Glutamatergic neuron (in vitro differentiated cells): ENCODE measurements at regions not wholly inside any gene's neighbourhood (a gene's known extent, or its start where the extent isn't known, plus 50 kb on each side); places are given as distances from the start of the nearest gene placed in this dataset.

Experiments
- DNase-seq: peaks from one replicate; pipeline ENCODE4 v3.0.0; 2022
- H3K27ac Mint-ChIP-seq: one replicate; pipeline ENCODE4 v1.8.0; 2020; ENCODE audit warnings: mild to moderate bottlenecking, mixed read lengths, inconsistent platforms; ENCODE audit not compliant: unreplicated experiment
- H3K27me3 Mint-ChIP-seq: one replicate; pipeline ENCODE4 v1.8.0; 2020; ENCODE audit warnings: mild to moderate bottlenecking, moderate library complexity, mixed read lengths, inconsistent platforms; ENCODE audit not compliant: unreplicated experiment
- H3K36me3 Mint-ChIP-seq: one replicate; pipeline ENCODE4 v1.8.0; 2020; ENCODE audit warnings: mild to moderate bottlenecking, mixed read lengths, inconsistent platforms; ENCODE audit not compliant: unreplicated experiment
- H3K4me1 Mint-ChIP-seq: one replicate; pipeline ENCODE4 v1.8.0; 2020; ENCODE audit warnings: mild to moderate bottlenecking, low read depth, mixed read lengths, inconsistent platforms; ENCODE audit not compliant: unreplicated experiment
- H3K4me3 Mint-ChIP-seq: one replicate; pipeline ENCODE4 v1.8.0; 2020; ENCODE audit warnings: mild to moderate bottlenecking, mixed read lengths, inconsistent platforms; ENCODE audit not compliant: unreplicated experiment
- H3K9me3 Mint-ChIP-seq: one replicate; pipeline ENCODE4 v1.8.0; 2020; ENCODE audit warnings: mild to moderate bottlenecking, moderate library complexity, mixed read lengths, inconsistent platforms; ENCODE audit not compliant: unreplicated experiment
- TF ChIP-seq, protein P1 (sequence below): fragments of 200-600 bp; sonication (generic); IDR thresholded peaks from one replicate; pipeline ENCODE4 v1.5.0; 2021; ENCODE audit not compliant: partially characterized antibody, unreplicated experiment

DNA sequence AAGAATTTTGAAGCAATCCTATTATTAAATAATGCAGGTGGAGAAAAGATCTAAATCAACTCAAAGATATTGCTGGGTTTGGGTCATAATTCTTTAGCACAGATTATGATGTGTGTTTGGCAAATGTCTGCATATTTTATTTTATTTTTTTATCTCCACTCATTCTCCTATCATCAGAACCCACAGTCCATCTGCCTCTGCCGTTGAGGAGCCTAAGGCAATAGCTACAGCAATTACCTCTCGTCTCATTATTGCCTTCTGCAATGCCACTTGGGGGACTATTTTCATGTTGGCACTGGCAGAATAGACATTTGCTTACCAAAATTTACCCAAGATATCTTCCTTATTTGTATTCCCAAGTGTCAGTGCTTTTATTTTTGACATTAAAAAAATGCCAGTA lies 815.9 kb upstream of the CNTNAP5 start:
- no peaks in the 10 kb centered on the region for H3K36me3 Mint-ChIP-seq
- H3K9me3 Mint-ChIP-seq: no peaks in the 10 kb centered on the region
- H3K4me1 Mint-ChIP-seq: no peaks in the 10 kb centered on the region
- no peaks in the 10 kb centered on the region for H3K27me3 Mint-ChIP-seq
- no peak overlapping the region for H3K4me3 Mint-ChIP-seq
- TF ChIP-seq, protein P1, sequence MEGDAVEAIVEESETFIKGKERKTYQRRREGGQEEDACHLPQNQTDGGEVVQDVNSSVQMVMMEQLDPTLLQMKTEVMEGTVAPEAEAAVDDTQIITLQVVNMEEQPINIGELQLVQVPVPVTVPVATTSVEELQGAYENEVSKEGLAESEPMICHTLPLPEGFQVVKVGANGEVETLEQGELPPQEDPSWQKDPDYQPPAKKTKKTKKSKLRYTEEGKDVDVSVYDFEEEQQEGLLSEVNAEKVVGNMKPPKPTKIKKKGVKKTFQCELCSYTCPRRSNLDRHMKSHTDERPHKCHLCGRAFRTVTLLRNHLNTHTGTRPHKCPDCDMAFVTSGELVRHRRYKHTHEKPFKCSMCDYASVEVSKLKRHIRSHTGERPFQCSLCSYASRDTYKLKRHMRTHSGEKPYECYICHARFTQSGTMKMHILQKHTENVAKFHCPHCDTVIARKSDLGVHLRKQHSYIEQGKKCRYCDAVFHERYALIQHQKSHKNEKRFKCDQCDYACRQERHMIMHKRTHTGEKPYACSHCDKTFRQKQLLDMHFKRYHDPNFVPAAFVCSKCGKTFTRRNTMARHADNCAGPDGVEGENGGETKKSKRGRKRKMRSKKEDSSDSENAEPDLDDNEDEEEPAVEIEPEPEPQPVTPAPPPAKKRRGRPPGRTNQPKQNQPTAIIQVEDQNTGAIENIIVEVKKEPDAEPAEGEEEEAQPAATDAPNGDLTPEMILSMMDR: no peak
- H3K27ac Mint-ChIP-seq: no peak overlapping the region
- DNase-seq: no peak

DNA sequence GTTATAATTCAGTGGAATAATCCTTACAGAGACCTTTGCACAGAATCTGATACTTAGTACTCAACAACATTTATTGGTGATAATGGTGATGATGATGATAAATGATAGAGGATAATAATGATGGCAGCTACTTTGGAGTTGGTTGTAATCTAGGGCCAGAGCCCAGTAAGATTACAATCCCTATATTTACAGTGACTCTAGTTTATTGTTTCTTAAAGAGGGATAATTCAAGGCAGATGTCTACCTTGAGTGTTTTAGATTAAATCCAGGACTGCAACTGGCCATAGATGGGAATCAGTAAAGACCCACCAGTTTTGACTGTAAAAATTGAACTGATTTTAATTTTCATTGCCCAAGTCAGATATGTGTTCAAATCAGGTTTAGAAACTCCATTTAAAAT lies 813.9 kb upstream of the CNTNAP5 start:
- H3K9me3 Mint-ChIP-seq: no peaks in the 10 kb centered on the region
- H3K36me3 Mint-ChIP-seq: no peaks in the 10 kb centered on the region
- no peak overlapping the region for H3K4me3 Mint-ChIP-seq
- TF ChIP-seq, protein P1: no peak
- no peak for DNase-seq
- no peak overlapping the region for H3K27ac Mint-ChIP-seq
- no peaks in the 10 kb centered on the region for H3K4me1 Mint-ChIP-seq
- H3K27me3 Mint-ChIP-seq: no peaks in the 10 kb centered on the region

DNA sequence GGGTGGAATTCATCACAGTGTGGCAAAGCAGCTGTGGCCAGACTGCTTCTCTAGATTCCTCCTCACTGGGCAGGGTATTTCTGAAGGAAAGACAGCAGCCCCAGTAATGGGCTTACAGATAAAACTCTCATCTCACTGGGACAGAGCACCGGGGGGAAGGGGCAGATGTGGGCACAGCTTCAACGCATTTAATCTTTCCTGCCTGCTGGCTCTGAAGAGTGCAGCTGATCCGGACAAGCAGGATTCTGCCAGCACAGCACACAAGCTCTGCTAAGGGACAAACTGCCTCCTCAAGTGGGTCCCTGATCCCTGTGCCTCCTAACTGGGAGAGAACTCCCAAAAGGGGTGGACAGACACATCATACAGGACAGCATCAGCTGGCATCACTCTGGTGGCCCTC lies 779.9 kb upstream of the CNTNAP5 start:
- Mint-ChIP-seq H3K27me3 (peaks cover 2% of the 10 kb centered on the region), H3K9me3 (no peaks in the 10 kb centered on the region), H3K36me3 (no peaks in the 10 kb centered on the region), H3K4me3 (no peak overlapping the region), H3K4me1 (no peaks in the 10 kb centered on the region), H3K27ac (no peak overlapping the region)
- TF ChIP-seq, protein P1: no peak
- DNase-seq: no peak

DNA sequence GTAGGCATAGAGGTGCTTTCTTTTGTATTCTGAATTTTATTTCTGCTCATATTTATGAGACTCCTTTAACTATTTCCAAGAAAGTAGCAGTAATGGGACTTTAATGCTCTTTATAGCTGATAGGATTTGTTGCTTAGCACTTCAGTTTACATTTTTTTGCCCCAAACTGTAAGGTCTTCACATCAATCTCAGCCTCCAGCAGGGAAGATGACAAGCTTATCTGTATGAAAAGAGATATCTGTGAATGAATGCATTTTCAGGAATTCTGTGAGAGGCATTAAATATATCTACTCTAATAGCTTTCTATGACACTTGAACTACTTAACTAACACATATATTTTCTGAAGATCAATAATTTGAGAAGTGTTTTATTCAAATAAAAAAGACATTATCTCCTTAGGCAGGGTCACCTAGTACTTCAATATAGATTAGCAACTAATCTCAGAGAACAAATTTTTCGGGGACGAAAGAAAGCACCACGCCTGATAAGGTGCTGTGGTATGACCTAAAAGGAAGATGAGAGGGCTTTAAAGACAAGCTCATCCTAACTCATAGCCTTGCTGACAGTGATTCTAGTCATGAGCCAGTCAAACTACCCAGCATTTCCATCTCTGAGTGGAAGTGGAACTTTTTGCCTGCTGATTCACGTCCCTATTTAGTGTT lies 766.1 kb upstream of the CNTNAP5 start:
- no peaks in the 10 kb centered on the region for H3K4me1 Mint-ChIP-seq
- H3K27ac Mint-ChIP-seq: no peak overlapping the region
- TF ChIP-seq, protein P1: no peak
- H3K36me3 Mint-ChIP-seq: no peaks in the 10 kb centered on the region
- no peak for DNase-seq
- H3K4me3 Mint-ChIP-seq: no peak overlapping the region
- H3K27me3 Mint-ChIP-seq: peaks cover 3% of the 10 kb centered on the region
- no peaks in the 10 kb centered on the region for H3K9me3 Mint-ChIP-seq

DNA sequence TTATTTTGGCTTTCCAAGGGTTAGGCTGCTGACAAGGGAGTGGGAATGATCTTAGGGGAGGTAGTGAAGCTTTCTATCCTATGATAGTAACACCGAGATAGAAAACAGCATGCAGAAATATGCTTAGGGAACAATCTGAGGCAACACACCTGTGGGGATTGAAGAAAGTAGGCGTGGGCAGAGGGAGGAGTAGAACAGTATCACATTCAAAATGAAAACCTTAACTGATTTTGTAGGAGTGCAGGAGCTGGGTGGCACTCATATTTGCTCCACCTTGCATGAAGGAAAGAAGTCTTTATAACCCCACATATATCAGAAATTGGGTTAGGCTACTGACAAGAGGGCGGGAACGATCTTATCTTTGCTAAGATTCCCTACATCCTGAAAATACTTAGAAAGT lies 762.2 kb upstream of the CNTNAP5 start:
- Mint-ChIP-seq H3K27me3 (peaks cover 3% of the 10 kb centered on the region), H3K4me1 (no peaks in the 10 kb centered on the region), H3K27ac (no peak overlapping the region), H3K4me3 (no peak overlapping the region), H3K9me3 (no peaks in the 10 kb centered on the region), H3K36me3 (no peaks in the 10 kb centered on the region)
- no peak for DNase-seq
- TF ChIP-seq, protein P1: no peak
